CD14-positive monocyte (primary cell): ENCODE measurements at regions not wholly inside any gene's neighbourhood (a gene's known extent, or its start where the extent isn't known, plus 50 kb on each side); places are given as distances from the start of the nearest gene placed in this dataset.

Source experiments
- DNase-seq, 3 donors: peaks; one replicate each; pipeline ENCODE4 v3.0.0-alpha.2; 2011 to 2022
- H2AFZ ChIP-seq: 2 replicates; pipeline ENCODE4 v1.6.0; 2012; ENCODE audit warnings: mild to moderate bottlenecking, low read depth, low read length, inconsistent platforms; ENCODE audit not compliant: insufficient read depth, poor library complexity, severe bottlenecking
- H3K27ac ChIP-seq, 2 donors: 1 replicate in 1 of 2; 2 replicates in 1 of 2; pipeline ENCODE4 v1.5.1; 2012 to 2013; ENCODE audit warnings: low read length in 2 of 2, control low read depth in 1 of 2, inconsistent platforms in 1 of 2, low read depth in 1 of 2, mild to moderate bottlenecking in 1 of 2
- H3K27me3 ChIP-seq, 2 donors: one replicate each; pipeline versions ENCODE4 v1.6.0 to v1.6.1; 2011 to 2013; ENCODE audit warnings: low read length in 2 of 2; ENCODE audit not compliant: control insufficient read depth in 2 of 2, insufficient read depth in 2 of 2
- H3K36me3 ChIP-seq, 2 donors: replicated peaks in 1 of 2; 1 replicate in 1 of 2; 2 replicates in 1 of 2; pipeline versions ENCODE4 v1.5.1 to v1.6.1; 2012 to 2013; ENCODE audit warnings: low read length in 2 of 2, control low read depth in 1 of 2, inconsistent platforms in 1 of 2, mild to moderate bottlenecking in 1 of 2; ENCODE audit not compliant: insufficient read depth in 2 of 2, control insufficient read depth in 1 of 2
- H3K4me1 ChIP-seq, 2 donors: 1 replicate in 1 of 2; 2 replicates in 1 of 2; pipeline versions ENCODE4 v1.5.1 to v1.6.1; 2012 to 2013; ENCODE audit warnings: low read length in 2 of 2, control low read depth in 1 of 2, inconsistent platforms in 1 of 2, mild to moderate bottlenecking in 1 of 2, moderate library complexity in 1 of 2; ENCODE audit not compliant: insufficient read depth in 2 of 2, control insufficient read depth in 1 of 2
- H3K4me2 ChIP-seq: replicated peaks from 2 replicates; pipeline ENCODE3; 2012; ENCODE audit warnings: low read length, moderate library complexity, mild to moderate bottlenecking; ENCODE audit not compliant: poor library complexity, severe bottlenecking; ENCODE audit errors: extremely low read depth
- H3K4me3 ChIP-seq, 3 experiments: fragments of 200-600 bp in 1 of 3; sonication (generic) in 1 of 3; replicated peaks in 1 of 3; 1 replicate in 2 of 3; 2 replicates in 1 of 3; pipeline ENCODE4 v1.5.1; 2011 to 2013; ENCODE audit warnings: low read length in 3 of 3, mild to moderate bottlenecking in 3 of 3, control low read depth in 2 of 3, low read depth in 2 of 3, inconsistent platforms in 1 of 3, moderate library complexity in 1 of 3
- H3K79me2 ChIP-seq: 2 replicates; pipeline ENCODE4 v1.6.0; 2012; ENCODE audit warnings: mild to moderate bottlenecking, control low read depth, inconsistent platforms, low read length, moderate library complexity; ENCODE audit not compliant: insufficient read depth
- H3K9ac ChIP-seq: 2 replicates; pipeline ENCODE4 v1.6.0; 2017; ENCODE audit warnings: low read length, mild to moderate bottlenecking; ENCODE audit not compliant: insufficient read depth, poor library complexity, severe bottlenecking
- H3K9me3 ChIP-seq, 2 donors: replicated peaks in 1 of 2; 1 replicate in 1 of 2; 2 replicates in 1 of 2; pipeline versions ENCODE4 v1.5.1 to v1.6.1; 2012 to 2013; ENCODE audit warnings: low read length in 2 of 2, control low read depth in 1 of 2; ENCODE audit not compliant: control insufficient read depth in 1 of 2, insufficient read depth in 1 of 2
- H4K20me1 ChIP-seq: 2 replicates; pipeline ENCODE4 v1.6.0; 2012; ENCODE audit warnings: mild to moderate bottlenecking, low read length, control low read depth, moderate library complexity; ENCODE audit not compliant: insufficient read depth
- H3K27ac Mint-ChIP-seq, 7 donors: one replicate each; pipeline ENCODE4 v1.8.0; 2020; ENCODE audit warnings: mild to moderate bottlenecking in 7 of 7, mixed read lengths in 7 of 7, moderate library complexity in 6 of 7, inconsistent platforms in 2 of 7
- H3K27me3 Mint-ChIP-seq, 3 donors: one replicate each; pipeline ENCODE4 v1.8.0; 2021 to 2022; ENCODE audit warnings: low read depth in 3 of 3, mild to moderate bottlenecking in 3 of 3, mixed read lengths in 3 of 3, moderate library complexity in 3 of 3, inconsistent platforms in 1 of 3
- H3K36me3 Mint-ChIP-seq, 2 donors: one replicate each; pipeline ENCODE4 v1.8.0; 2020; ENCODE audit warnings: mixed read lengths in 2 of 2, inconsistent platforms in 1 of 2, mild to moderate bottlenecking in 1 of 2
- H3K4me1 Mint-ChIP-seq: one replicate; pipeline ENCODE4 v1.8.0; 2020; ENCODE audit warnings: mild to moderate bottlenecking, mixed read lengths
- H3K4me3 Mint-ChIP-seq, 2 donors: one replicate each; pipeline ENCODE4 v1.8.0; 2020; ENCODE audit warnings: mild to moderate bottlenecking in 2 of 2, mixed read lengths in 2 of 2, moderate library complexity in 1 of 2
- H3K9me3 Mint-ChIP-seq, 7 donors: one replicate each; pipeline ENCODE4 v1.8.0; 2020 to 2022; ENCODE audit warnings: mixed read lengths in 7 of 7, mild to moderate bottlenecking in 6 of 7, moderate library complexity in 6 of 7, inconsistent platforms in 2 of 7
- WGBS: methylation state at CpG from one replicate; pipeline ENCODE4 v1.1.5; 2013; ENCODE audit warnings: missing lambda C conversion rate; ENCODE audit not compliant: insufficient coverage; 5-methylcytosine and 5-hydroxymethylcytosine counted together
- intact Hi-C, 2 donors: fragments of 100-400 bp; cut with micrococcal nuclease; formaldehyde crosslinking; loops; one replicate each; pipeline versions ENCODE4 v1.15.0 to v1.15.1; 2023
- TF ChIP-seq, protein P1 (sequence below): fragments of 200-600 bp; IDR thresholded peaks from one replicate; pipeline ENCODE4 v1.8.0; 2022; ENCODE audit warnings: antibody characterized with exemption, mild to moderate bottlenecking

DNA sequence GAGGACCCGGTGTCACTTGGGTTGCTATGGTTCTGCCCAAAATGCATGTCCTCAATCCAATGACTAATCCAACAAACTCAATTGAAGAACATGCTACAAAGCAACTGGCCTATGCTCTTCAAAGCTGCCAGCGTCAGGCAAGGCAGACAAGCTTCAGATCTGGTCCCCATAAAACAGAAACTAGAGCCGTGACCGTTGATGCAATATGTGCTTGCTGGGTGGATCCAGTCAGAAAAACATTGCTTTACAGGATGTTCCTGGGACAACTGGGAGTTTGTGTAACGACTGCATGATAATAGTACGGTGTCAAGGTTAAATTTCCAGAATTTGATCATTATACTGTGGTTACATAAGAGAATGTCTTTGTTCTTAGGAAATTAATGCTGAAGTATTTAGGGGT is 120.7 kb upstream of the CTBP2 start:
- no peak overlapping the region for H3K27ac ChIP-seq
- intact Hi-C loops = no loop called here
- no peaks in the 10 kb centered on the region for H3K36me3 Mint-ChIP-seq
- peaks cover 0 to 13% (median 3%) of the 10 kb centered on the region in 7 donors for H3K9me3 Mint-ChIP-seq
- H3K27me3 ChIP-seq = no peaks in the 10 kb centered on the region
- H3K9ac ChIP-seq = no peak overlapping the region
- no peak overlapping the region for H3K27ac Mint-ChIP-seq
- no peaks in the 10 kb centered on the region for H3K79me2 ChIP-seq
- peaks cover 0 to 3% of the 10 kb centered on the region in 2 donors for H3K9me3 ChIP-seq
- no peak overlapping the region for H2AFZ ChIP-seq
- TF ChIP-seq, protein P1, sequence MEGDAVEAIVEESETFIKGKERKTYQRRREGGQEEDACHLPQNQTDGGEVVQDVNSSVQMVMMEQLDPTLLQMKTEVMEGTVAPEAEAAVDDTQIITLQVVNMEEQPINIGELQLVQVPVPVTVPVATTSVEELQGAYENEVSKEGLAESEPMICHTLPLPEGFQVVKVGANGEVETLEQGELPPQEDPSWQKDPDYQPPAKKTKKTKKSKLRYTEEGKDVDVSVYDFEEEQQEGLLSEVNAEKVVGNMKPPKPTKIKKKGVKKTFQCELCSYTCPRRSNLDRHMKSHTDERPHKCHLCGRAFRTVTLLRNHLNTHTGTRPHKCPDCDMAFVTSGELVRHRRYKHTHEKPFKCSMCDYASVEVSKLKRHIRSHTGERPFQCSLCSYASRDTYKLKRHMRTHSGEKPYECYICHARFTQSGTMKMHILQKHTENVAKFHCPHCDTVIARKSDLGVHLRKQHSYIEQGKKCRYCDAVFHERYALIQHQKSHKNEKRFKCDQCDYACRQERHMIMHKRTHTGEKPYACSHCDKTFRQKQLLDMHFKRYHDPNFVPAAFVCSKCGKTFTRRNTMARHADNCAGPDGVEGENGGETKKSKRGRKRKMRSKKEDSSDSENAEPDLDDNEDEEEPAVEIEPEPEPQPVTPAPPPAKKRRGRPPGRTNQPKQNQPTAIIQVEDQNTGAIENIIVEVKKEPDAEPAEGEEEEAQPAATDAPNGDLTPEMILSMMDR = no peak
- H3K36me3 ChIP-seq = no peaks in the 10 kb centered on the region
- DNase-seq = no peak
- H3K4me2 ChIP-seq = no peak overlapping the region
- no peaks in the 10 kb centered on the region for H3K4me1 ChIP-seq
- no peaks in the 10 kb centered on the region for H3K4me1 Mint-ChIP-seq
- peaks cover 2 to 3% (median 2%) of the 10 kb centered on the region in 3 donors for H3K27me3 Mint-ChIP-seq
- 95% methylated on average over 5 of the region's 6 CpGs for WGBS
- H4K20me1 ChIP-seq = no peaks in the 10 kb centered on the region
- H3K4me3 ChIP-seq = no peak overlapping the region
- no peak overlapping the region for H3K4me3 Mint-ChIP-seq

DNA sequence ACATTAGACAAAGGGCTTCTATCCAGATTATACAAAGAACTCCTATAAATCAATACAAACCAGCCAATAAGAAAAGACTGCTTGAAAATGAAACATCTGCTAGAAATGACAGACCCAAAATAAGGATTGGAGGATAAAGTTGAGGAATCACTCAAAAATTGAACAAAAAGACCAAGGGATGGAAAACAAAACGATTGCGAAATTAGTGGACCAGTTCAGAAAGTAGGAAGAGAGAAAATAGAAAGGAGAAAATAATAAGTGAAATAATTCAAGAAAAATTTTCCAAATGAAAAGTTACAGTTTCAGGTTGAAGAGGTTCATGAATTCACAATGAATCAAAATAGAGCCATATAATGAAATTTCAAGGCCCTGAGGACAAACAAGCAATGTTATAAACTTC is 115.8 kb upstream of the CTBP2 start:
- H2AFZ ChIP-seq = no peak overlapping the region
- Mint-ChIP-seq H3K4me3 (no peak overlapping the region), H3K27me3 (peaks cover 0 to 1% (median 0%) of the 10 kb centered on the region in 3 donors), H3K27ac (no peak overlapping the region), H3K36me3 (no peaks in the 10 kb centered on the region), H3K9me3 (peaks cover 3 to 14% (median 4%) of the 10 kb centered on the region in 7 donors), H3K4me1 (no peaks in the 10 kb centered on the region)
- H3K27ac ChIP-seq = no peak overlapping the region
- no peak overlapping the region for H3K4me2 ChIP-seq
- no peak overlapping the region for H3K4me3 ChIP-seq
- no peak for DNase-seq
- peaks cover 0 to 3% of the 10 kb centered on the region in 2 donors for H3K9me3 ChIP-seq
- intact Hi-C loops = no loop called here
- no peaks in the 10 kb centered on the region for H3K36me3 ChIP-seq
- WGBS = 90% methylated on average over 2 of the region's 2 CpGs
- TF ChIP-seq, protein P1 = no peak
- no peaks in the 10 kb centered on the region for H3K27me3 ChIP-seq
- H3K9ac ChIP-seq = no peak overlapping the region
- H4K20me1 ChIP-seq = no peaks in the 10 kb centered on the region
- no peaks in the 10 kb centered on the region for H3K4me1 ChIP-seq
- H3K79me2 ChIP-seq = no peaks in the 10 kb centered on the region
